Aorta (tissue), 5 donors: ENCODE measurements at regions not wholly inside any gene's neighbourhood (a gene's known extent, or its start where the extent isn't known, plus 50 kb on each side); places are given as distances from the start of the nearest gene placed in this dataset.

Experiments used
- ATAC-seq: fragments of 200-7000 bp; cut with Tn5 transposase; one replicate; pipeline ENCODE4 v1.9.1; 2022; ENCODE audit warnings: moderate library complexity; ENCODE audit not compliant: low FRiP score
- DNase-seq, 2 donors: peaks; one replicate each; pipeline ENCODE4 v3.0.0-alpha.2; 2020
- H3K27ac ChIP-seq, 2 donors: one replicate each; pipeline ENCODE4 v1.5.1; 2013; ENCODE audit warnings: low read length in 2 of 2, mild to moderate bottlenecking in 2 of 2, moderate library complexity in 2 of 2, control low read depth in 1 of 2, inconsistent platforms in 1 of 2, low read depth in 1 of 2
- H3K27me3 ChIP-seq, 2 donors: one replicate each; pipeline ENCODE4 v1.6.1; 2013; ENCODE audit warnings: control low read depth in 1 of 2, low read length in 1 of 2, mild to moderate bottlenecking in 1 of 2, moderate library complexity in 1 of 2; ENCODE audit not compliant: insufficient read depth in 2 of 2, control insufficient read depth in 1 of 2
- H3K36me3 ChIP-seq, 2 donors: one replicate each; pipeline ENCODE4 v1.6.1; 2013; ENCODE audit warnings: control low read depth in 1 of 2, low read length in 1 of 2, mild to moderate bottlenecking in 1 of 2; ENCODE audit not compliant: insufficient read depth in 2 of 2, control insufficient read depth in 1 of 2
- H3K4me1 ChIP-seq, 2 donors: one replicate each; pipeline ENCODE4 v1.6.1; 2013; ENCODE audit warnings: low read length in 2 of 2, control low read depth in 1 of 2, mild to moderate bottlenecking in 1 of 2, moderate library complexity in 1 of 2; ENCODE audit not compliant: insufficient read depth in 2 of 2, control insufficient read depth in 1 of 2
- H3K4me3 ChIP-seq, 2 donors: one replicate each; pipeline ENCODE4 v1.5.1; 2013; ENCODE audit warnings: low read length in 2 of 2, control low read depth in 1 of 2, mild to moderate bottlenecking in 1 of 2
- H3K9me3 ChIP-seq: one replicate; pipeline ENCODE4 v1.6.1; 2013; ENCODE audit warnings: mild to moderate bottlenecking, low read length; ENCODE audit not compliant: control insufficient read depth
- WGBS, 2 donors: extraction: QIAGEN DNeasy Blood & Tissue Kit; methylation state at CpG; one replicate each; pipeline ENCODE4 v1.1.7; 2013; 5-methylcytosine and 5-hydroxymethylcytosine counted together
- intact Hi-C, 2 donors: fragments of 100-400 bp; cut with DNase I; formaldehyde crosslinking; loops; one replicate each; pipeline versions ENCODE4 v1.14.2 to v1.15.0; 2022
- donor health status: healthy with polysubstance abuse.
- donor health status: Bipolar disorder and iron deficiency.
- donor health status: DM: no; HTN: no; CAD: no.
- donor health status: DM: no; HTN: no; CAD: no.
- donor health status: DM: yes; HTN: yes; CAD: no.

DNA sequence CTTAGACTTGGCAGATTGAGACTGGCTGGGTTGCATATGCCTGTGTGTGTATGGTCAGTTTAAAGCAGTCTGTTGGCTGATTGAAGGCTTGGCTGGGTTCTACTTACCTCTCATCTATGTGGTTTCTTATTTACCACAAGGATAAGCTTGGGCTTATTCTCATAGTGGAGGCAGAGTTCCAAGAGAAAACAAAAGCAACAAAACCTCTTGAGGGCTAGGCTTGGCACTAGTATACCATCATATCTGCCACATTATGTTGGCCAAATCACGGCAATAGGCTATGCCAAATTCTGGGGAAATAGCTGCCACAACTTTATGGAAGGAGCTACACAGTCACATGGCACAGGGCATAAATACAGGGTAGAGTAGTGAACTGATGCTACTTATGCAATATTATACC is 714.1 kb downstream of the CBLN4 start:
- ATAC-seq (no peak), DNase-seq (no peak)
- H3K4me3 ChIP-seq: no peak overlapping the region
- intact Hi-C loops: no loop called here
- H3K27ac ChIP-seq: no peak overlapping the region
- no peaks in the 10 kb centered on the region for H3K27me3 ChIP-seq
- H3K4me1 ChIP-seq: no peaks in the 10 kb centered on the region
- no peaks in the 10 kb centered on the region for H3K9me3 ChIP-seq
- no peaks in the 10 kb centered on the region for H3K36me3 ChIP-seq
- 42 to 55% methylated on average over 1 of the region's 1 CpG for WGBS, 2 donors

DNA sequence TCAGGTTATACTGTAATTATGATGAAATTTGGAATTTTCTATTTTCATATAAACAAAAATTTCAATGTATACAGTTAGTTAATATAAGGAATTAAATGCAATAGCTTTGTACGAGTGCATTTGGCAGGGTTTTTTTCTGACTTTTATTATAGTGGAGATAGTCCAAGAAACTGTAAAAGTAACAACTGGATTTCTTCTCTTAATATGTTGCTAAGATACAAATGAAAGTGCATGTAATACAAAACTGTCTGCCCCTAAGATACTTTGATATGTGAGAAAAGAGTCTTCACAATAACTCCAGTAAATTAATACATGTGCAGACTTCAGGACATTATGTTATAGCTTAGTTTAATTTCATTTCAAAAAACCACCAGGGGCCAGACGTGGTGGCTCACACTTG is 721.4 kb downstream of the CBLN4 start:
- Histone ChIP-seq H3K36me3 (no peaks in the 10 kb centered on the region), H3K9me3 (no peaks in the 10 kb centered on the region), H3K27ac (no peak overlapping the region), H3K4me1 (no peaks in the 10 kb centered on the region), H3K27me3 (no peaks in the 10 kb centered on the region), H3K4me3 (no peak overlapping the region)
- ATAC-seq: no peak
- intact Hi-C loops: no loop called here
- no peak for DNase-seq
- 49 to 72% methylated on average over 2 of the region's 2 CpGs for WGBS, 2 donors

DNA sequence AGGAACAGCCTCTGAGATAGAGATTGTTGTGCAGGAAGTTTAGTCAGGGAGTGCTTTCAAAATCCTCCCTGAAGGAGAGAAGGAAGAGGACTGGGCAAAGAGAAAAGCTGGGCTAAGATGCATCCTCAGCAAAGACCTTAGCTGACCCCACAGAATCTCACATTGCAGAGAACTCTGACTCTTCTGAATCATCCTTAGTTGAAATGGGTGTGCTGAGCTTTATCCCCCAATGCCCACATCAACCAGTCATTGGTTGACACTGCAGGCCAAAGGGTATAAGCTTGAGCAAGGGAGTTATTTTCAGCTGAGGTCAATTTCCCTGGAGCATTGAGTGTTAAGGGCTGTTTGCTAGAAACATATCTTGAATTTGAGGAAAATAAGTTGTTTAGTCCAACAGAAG is 732.2 kb downstream of the CBLN4 start:
- intact Hi-C loops: no loop called here

DNA sequence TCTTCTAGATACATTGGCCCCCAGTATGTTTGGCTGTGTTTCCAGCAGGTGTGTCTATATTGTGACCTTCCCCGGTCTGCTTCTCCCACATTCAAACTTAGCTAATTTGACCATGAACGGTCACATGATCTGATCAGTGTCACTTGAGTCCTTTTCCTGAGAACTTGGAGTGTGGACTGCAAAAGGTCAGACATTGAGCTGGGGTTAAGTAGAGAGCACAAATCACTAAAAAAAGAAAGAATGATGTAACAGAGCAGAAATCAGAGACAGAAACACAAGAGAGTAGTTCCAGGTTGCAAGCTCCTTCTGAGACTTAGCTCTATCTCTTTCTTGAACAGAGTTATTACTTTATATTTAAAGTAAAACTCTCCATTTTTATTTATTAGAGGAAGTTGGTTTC is 733.9 kb downstream of the CBLN4 start:
- H3K4me1 ChIP-seq: no peaks in the 10 kb centered on the region
- H3K27me3 ChIP-seq: no peaks in the 10 kb centered on the region
- no peaks in the 10 kb centered on the region for H3K36me3 ChIP-seq
- no peaks in the 10 kb centered on the region for H3K9me3 ChIP-seq
- intact Hi-C loops: no loop called here
- DNase-seq (no peak), ATAC-seq (no peak)
- WGBS, 2 donors: 79 to 88% methylated on average over 2 of the region's 2 CpGs
- H3K27ac ChIP-seq: no peak overlapping the region
- no peak overlapping the region for H3K4me3 ChIP-seq

More for the DNA sequence above, 732.2 kb downstream of the CBLN4 start:
- no peaks in the 10 kb centered on the region for H3K9me3 ChIP-seq
- H3K27me3 ChIP-seq: no peaks in the 10 kb centered on the region
- H3K27ac ChIP-seq: no peak overlapping the region
- H3K36me3 ChIP-seq: no peaks in the 10 kb centered on the region
- ATAC-seq (no peak), DNase-seq (no peak)
- no peak overlapping the region for H3K4me3 ChIP-seq
- no peaks in the 10 kb centered on the region for H3K4me1 ChIP-seq

DNA sequence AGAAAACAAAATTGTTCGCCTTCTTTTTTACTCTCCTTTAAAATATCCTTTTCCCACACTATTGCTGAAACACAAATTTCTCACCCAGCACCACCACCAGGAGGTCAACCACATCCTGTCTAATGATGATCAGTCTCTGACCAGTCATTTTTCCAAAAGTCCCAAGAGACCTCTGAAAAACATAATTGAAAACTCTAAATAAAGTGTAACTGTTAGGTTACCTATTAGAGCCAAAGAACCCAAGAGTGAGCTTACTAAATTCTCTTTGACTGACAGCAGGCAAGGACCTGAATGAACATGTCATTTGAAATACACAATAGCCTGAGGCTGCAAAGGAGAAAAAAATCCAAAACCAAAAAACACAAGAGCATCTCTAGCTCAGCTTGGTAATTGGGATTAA is 735.4 kb downstream of the CBLN4 start:
- no peaks in the 10 kb centered on the region for H3K27me3 ChIP-seq
- intact Hi-C loops: no loop called here
- H3K27ac ChIP-seq: no peak overlapping the region
- DNase-seq (no peak), ATAC-seq (no peak)
- H3K4me3 ChIP-seq: no peak overlapping the region
- no peaks in the 10 kb centered on the region for H3K4me1 ChIP-seq
- no peaks in the 10 kb centered on the region for H3K36me3 ChIP-seq
- WGBS, 2 donors: 79 to 85% methylated on average over 1 of the region's 1 CpG
- H3K9me3 ChIP-seq: no peaks in the 10 kb centered on the region

DNA sequence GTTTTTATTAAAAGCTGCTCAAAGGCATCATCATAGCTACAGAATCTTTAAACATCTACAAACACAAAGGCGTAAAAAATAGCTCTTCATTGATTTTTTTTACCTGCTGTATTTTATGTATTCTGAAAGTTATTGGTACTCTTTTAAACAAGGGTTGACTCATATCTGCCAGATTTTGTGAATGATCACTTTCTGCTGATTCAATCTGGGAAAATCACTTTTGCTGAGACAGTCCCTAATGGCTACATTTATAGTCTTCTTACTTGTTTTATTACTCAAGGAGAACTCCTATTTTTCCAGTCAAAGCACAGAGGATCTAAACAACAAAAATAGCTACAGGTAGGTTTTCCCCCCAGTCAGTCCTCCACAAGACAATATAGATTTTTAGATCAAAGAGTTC is 739.0 kb downstream of the CBLN4 start:
- Histone ChIP-seq H3K27me3 (no peaks in the 10 kb centered on the region), H3K27ac (no peak overlapping the region), H3K4me3 (no peak overlapping the region), H3K9me3 (no peaks in the 10 kb centered on the region), H3K36me3 (no peaks in the 10 kb centered on the region), H3K4me1 (no peaks in the 10 kb centered on the region)
- intact Hi-C loops: no loop called here
- 85 to 86% methylated on average over 1 of the region's 1 CpG for WGBS, 2 donors
- DNase-seq (no peak), ATAC-seq (no peak)

DNA sequence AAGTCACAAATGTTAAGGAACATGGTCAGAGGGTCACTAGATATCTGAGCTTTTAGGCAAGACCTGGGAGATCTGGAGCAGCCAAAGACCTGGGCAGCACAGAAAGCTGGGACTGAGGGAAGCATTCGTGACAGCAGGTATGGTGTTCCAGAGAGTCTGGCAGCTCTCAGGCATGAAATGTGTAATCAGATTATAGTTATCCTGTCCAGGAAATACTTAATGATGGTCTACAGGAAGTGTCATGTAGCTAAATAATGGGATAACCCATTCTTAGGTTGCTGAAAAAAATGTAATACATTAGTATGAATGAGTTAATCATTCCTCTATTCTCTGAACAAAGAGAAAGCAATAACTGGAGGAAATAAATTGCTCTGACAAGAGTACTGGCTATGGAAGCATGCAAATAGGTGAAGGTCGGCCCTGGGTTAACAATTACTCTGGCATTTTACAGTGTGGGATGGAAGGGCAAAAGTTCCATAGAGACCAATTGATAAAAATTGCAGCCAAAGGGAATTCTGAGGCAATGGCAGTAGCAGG is 740.5 kb downstream of the CBLN4 start:
- intact Hi-C loops: no loop called here
- no peaks in the 10 kb centered on the region for H3K4me1 ChIP-seq
- no peak for ATAC-seq
- 75 to 76% methylated on average over 2 of the region's 2 CpGs for WGBS, 2 donors
- H3K27me3 ChIP-seq: no peaks in the 10 kb centered on the region
- no peaks in the 10 kb centered on the region for H3K36me3 ChIP-seq
- no peak overlapping the region for H3K4me3 ChIP-seq
- no peak for DNase-seq
- no peak overlapping the region for H3K27ac ChIP-seq
- no peaks in the 10 kb centered on the region for H3K9me3 ChIP-seq

DNA sequence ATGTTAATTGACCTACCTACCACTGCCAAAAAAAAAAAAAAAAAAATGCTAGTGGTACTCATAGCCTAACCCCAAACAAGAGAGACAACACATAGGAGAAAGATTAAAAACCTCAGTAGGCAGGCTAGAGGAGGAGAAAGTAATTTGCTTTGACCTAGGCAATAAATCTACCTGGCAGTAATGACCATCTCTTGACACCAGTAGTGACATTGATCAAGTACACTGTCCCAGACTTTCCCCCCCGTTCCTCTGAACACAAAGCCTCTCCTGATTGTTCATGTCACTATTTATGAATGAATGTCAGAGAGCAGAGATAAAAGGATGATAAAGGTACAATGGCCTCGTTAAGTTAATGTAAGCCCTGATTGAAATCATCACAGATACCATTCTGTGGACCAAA is 746.8 kb downstream of the CBLN4 start:
- no peaks in the 10 kb centered on the region for H3K4me1 ChIP-seq
- H3K36me3 ChIP-seq: no peaks in the 10 kb centered on the region
- no peak overlapping the region for H3K4me3 ChIP-seq
- H3K9me3 ChIP-seq: no peaks in the 10 kb centered on the region
- H3K27ac ChIP-seq: no peak overlapping the region
- intact Hi-C loops: no loop called here
- no peaks in the 10 kb centered on the region for H3K27me3 ChIP-seq
- ATAC-seq: no peak
- no peak for DNase-seq
- WGBS, 2 donors: 46 to 55% methylated on average over 2 of the region's 2 CpGs

DNA sequence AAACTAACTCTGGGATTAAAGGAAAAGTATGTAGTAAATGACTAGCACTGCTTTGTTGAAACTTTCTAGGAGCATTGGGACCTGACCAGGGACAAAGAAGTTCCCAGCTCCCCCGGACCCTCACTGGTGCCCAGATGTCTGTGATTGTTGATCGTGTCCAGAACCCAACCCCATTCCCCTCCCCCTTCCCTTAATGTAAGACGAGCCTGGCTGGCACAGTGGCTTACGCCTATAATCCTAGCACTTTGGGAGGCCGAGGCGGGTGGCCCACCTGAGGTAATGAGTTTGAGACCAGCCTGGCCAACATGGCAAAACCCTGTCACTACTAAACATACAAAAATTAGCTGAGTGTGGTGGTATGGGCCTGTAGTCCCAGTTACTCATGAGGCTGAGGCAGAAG is 750.3 kb downstream of the CBLN4 start:
- H3K4me1 ChIP-seq: no peaks in the 10 kb centered on the region
- no peak for DNase-seq
- H3K27ac ChIP-seq: no peak overlapping the region
- whole genome bisulfite sequencing, 2 donors: 52 to 72% methylated on average over 6 of the region's 6 CpGs
- H3K4me3 ChIP-seq: no peak overlapping the region
- no peak for ATAC-seq
- intact Hi-C loops: no loop called here
- H3K9me3 ChIP-seq: no peaks in the 10 kb centered on the region
- H3K36me3 ChIP-seq: no peaks in the 10 kb centered on the region
- H3K27me3 ChIP-seq: no peaks in the 10 kb centered on the region
